ENCODE measurements at regions not wholly inside any gene's neighbourhood (a gene's known extent, or its start where the extent isn't known, plus 50 kb on each side); places are given as distances from the start of the nearest gene placed in this dataset.

DNA sequence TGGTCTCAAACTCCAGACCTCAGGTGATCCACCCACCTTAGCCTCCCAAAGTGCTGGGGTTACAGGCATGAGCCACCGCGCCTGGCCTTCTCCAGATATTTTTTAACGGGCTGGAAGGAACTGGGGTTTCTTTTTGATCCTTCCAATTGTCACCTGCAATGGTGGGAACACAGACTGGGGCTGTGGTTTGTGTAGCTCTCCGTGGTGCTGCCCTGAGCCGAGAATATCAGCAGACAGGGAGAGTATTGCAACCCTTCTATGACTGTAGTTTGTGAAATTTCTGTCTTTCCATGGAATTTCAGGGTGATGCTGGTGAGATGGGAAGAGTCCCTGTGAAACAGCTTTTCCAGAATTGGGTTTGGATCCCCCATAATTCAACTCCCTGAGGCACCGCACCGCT lies 263.5 kb downstream of the ENGASE start:
- no peak for FAIRE-seq

DNA sequence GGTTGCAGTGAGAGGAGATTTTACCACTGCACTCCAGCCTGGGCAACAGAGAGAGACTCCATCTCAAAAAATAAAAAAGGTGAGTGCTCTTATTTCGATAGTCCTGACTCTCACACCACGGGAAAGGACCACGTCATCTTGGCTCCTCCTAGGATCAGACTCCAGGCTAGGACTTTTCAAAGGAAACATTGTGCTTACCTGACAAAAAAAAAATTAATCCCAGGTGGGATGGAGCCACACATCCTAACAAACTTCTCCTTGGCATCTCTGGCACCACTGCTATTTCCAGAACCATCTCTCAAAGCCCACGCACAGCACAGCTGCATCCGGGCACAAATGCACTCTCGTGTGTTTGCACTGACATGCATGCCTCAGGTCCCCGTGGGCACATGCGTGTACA lies 262.4 kb downstream of the ENGASE start:
- no peak for FAIRE-seq

DNA sequence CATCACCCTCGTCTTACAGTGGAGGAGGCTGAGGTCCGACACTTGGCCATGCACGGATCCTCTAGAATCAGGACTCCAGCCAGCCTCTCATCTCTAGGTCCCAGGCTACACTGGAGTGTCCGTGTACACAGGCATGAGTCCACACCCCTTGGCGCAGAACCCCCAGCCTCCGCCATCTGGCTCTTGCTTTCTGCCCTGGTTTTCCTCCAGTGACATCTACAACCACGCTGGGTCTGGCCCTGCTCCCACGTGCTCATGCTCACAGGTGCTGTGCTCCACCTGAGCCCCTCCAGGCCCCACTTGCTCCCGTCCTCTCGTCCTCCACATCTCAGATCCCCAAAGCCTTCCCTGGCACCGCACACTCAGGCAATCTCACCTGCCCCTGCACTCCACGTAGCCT lies 260.8 kb downstream of the ENGASE start:
- FAIRE-seq, result no peak

DNA sequence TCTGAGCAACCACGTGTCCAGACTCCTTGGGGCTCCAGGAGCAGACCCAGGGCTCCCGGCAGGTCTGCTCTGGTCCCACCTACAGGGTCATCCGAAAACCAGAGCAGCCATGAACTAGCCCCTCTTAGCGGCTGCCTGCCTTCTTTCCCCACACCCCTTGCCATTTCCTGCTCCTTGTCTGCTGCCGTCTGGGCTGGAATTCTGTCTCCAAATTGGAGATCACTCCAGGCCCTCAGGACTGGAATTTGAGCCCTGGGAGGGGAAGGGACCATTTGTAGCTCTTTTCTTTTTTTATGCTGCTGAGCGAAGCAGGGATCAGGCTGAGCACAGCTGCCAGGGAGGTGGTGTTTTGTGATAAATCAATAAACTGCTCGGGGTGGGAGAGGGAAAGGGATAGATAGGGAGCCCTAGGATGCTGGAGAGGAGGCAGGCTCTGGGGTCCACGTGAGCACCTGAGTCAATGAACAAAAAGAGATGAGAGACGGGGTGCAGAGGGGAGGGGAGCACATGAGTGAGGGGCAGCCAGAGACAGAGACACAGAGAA lies 257.5 kb downstream of the ENGASE start:
- no peak for FAIRE-seq

DNA sequence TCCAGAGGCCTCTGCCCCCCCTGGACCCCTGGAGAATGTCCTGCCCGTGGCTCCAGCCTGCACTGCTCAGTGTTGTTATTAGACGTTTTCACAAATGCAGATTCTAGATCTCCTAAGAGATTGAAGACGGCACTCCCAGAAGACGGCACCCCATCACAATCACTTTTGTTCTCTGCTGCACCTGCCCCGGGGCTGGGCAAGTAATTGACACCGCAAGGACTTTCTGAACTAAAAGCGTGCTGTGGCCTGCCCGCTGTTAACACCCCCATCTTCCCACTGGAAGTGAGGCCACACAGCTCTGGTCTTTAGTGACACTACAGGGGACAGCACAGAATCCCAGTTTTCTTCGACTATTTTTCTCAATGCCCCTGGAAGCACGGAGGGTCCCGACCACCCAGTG lies 256.9 kb downstream of the ENGASE start:
- FAIRE-seq, result no peak

DNA sequence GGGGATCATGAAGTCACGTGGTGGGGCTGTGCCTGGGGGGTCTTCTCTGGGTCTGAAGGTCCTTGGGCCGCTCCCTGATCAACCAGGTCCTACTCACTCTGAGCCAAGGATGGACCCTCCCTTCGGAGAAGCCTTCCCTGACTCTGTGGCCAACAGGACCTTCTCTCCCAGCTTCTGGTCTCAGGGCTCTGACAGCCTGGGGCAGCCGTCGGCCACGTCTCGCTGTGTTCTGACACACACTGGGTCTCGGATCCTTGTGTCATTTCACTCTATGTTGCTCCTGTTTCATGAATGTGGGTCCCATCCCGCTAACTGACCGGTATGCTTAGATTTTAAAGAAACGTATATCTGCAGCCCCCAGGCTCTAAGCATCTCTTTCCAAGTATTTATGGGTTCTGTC lies 256.1 kb downstream of the ENGASE start:
- FAIRE-seq, result no peak

DNA sequence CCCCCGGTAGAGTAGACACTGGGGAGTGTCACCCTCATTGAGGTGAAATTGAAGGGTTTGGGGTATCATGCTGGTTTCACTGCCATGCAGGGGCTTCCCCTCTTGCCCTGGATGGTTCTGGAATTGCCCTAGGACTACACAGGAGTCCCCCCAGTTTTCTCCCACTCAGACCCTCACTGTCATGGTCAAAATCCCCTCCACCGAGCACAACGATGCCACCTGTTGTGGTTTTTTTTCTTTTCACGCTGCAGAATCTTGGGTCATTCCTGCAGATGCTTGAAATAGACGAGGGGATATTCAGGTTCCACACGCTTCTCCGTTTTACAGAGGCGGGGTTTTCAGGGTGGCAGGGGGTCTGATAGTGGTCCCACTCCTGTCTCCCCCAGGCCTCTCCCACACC lies 255.6 kb downstream of the ENGASE start:
- FAIRE-seq, result no peak

DNA sequence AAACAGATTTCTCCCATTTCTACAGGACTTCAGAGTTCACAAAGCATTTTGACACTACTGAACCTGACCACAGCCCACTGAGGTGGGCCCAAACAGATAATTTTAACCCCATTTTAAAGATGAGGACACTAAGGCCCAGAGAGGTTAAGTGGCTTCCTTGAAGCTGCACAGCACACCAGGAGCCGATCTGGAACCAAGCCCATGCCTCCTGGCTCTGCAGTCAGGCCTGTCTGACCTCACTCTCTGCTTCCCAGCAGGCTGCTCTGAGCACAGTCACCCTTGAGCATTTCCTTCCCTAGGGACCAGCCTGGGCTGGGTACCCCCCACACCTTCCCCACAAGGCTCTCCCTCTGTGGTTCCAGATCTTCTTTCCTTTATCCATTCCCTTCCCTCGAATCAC lies 252.2 kb downstream of the ENGASE start:
- no peak for FAIRE-seq

DNA sequence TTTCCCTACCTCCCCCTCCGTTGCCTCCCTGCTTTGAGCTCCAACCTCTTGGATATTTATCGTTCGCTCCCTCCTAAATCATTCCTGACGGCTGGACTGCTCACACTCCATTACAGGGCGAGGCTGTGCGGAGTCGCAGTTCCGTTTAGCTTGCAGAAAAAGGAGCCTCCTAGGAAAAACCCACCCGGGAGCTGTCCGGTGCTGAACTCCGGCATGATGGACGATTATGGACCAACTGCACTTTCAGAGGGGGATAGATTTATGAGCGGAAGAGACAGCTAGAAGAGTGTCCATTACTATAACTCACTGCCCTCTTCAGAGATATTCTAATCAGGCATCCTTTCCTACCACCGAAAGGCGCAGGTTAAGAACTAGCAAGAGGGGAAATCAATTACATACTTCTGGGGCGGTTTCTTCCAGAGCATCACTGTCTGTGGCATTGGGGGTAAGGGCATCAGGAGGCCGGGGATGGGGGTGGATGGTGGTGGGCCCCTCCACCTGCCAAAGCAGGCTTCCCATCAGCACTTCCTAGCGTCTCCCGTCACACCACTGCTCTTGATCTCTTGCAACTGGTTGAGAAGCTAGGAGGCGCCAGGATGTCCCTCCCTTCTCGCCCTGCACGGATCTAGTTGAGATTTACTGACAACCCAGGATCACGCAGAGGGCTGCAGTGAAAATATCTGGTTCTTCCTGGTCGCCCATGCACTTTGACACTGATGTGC lies 251.2 kb downstream of the ENGASE start:
- no peak for FAIRE-seq

DNA sequence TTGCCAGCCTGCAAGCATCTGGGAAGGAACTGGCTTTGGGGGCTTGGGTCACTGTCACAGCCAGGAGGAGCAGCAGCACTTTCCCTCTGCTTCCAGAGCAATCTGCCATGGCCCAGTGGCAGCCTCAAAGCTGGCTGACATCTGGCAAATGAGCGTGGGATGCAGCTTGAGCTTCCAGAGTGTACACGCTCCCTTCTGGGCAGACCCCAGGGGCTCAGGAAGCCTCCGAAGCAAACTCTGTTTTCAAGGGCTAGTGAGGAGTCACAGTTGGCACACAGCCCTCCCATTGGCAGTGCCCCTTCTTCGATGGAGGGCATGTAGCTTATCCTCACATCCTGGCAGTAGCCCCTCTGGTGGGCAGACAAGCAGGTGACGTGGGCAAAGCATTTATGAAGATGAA lies 249.6 kb downstream of the ENGASE start:
- FAIRE-seq, result no peak

DNA sequence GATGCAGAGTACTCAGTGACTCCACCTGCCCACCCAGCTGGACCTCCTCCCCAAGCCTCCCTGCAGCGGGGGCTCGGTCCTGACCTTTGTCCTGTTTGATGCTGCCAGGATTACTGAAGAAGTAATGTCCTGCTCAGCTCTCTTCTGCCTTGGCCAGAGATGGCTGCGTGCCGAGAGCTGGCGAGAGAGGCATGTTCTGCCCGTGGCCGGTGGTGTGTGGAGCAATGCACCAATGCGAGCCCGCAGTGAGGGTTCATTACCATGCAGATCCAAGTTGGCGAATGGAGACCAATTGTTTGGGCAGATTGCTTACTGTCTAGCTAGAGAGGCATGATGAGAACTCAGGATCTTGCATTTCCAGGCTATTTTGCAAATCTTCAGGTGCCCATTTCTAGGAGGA lies 248.9 kb downstream of the ENGASE start:
- FAIRE-seq, result no peak

DNA sequence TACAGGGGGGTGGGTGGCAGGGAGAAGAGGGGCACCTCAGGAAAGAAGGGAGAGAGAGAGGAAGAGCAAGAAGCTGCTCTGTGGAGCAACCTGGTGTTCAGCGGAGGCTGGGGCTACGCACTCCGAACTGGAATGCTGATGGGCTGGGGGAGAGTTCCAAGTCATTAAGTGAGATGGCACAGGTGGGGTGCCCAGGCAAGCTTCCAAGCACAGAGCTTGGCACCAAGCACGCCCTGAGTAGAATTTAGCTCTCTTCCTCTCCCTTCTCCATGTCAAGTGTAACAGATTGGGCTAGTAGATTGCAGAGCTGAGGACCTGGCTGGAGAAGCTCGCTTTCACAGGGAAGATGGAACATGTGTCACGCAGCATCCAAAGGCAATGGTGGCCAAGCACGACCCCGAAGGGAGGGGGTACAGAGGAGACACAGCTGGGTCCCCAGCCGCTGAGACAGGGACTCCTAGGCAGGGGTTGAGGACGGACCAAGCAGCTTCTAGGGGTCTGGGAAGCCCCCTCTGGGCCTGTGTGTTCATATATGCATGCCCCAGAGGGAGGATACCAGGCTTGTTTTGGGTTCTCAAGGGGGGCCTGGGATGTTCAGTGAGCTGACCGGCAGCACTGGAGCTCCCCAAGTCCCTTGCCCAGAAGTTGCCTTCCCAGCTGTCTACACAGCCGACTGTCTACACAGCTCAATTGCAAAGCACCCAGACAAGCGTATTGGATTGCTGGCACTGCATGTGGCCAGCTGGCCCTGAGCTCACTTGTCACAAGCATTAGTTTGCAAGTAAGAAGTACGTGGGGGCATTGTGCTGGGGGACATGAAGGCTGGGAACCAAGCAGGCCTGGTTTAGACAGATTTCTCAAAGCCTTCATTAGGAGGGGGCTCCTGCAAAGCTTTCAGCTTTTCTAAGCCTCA lies 247.8 kb downstream of the ENGASE start:
- FAIRE-seq, result no peak

DNA sequence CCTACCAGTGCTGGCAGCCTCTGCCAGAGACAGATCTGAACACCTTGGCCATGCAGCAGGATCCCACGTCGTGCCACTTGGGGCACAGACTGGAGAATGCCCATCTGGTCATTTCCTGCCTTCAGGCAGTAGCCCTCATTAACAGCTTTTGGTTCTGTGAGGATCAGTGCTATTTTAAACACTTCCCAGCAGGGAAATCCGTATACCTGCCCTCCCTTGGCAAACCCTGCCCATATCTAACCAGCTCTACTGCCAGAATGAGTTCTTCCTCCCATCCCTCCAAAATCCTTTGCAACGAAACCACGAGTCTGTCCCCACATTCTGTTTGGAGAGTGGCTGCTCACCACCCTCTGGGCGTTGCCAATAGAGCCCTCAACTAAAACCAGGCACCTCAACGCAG lies 245.7 kb downstream of the ENGASE start:
- FAIRE-seq, result no peak

DNA sequence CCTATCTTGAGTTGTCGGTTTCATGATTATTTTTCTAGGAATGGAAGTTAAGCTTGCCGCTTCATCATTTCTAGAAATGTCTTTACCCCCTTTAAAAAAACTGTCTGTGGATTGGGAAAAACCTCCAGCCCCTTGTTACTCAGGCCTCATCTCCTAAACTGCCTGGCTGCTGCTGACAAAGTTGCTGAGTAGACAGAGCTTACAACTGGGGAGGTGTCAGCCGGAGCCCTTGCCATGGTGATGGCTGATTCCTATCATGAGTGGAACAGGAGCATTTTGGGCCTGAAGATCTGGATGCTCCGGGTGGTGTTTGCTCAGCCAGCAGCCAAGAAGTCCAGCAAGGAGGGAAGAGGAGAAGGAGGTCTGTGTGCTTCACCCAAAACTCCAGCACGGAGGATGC lies 243.3 kb downstream of the ENGASE start:
- no peak for FAIRE-seq

DNA sequence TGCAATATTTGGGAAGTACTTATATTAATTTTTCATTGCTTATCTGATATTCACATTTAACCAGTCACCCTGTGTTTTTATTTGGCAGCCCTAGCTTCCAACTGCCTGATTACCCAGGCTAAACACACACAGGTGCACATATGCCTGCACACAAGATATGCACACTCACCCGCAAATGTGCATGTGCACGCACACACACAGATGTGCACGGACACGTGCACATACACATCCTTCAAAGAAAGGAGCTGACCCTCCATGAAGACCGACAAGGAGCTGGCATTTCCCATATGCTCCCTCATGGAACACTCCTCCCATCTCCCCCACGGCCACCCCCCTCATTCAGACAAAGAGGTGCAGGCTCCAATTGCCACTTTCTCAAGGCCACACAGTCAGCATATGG lies 242.2 kb downstream of the ENGASE start:
- no peak for FAIRE-seq

DNA sequence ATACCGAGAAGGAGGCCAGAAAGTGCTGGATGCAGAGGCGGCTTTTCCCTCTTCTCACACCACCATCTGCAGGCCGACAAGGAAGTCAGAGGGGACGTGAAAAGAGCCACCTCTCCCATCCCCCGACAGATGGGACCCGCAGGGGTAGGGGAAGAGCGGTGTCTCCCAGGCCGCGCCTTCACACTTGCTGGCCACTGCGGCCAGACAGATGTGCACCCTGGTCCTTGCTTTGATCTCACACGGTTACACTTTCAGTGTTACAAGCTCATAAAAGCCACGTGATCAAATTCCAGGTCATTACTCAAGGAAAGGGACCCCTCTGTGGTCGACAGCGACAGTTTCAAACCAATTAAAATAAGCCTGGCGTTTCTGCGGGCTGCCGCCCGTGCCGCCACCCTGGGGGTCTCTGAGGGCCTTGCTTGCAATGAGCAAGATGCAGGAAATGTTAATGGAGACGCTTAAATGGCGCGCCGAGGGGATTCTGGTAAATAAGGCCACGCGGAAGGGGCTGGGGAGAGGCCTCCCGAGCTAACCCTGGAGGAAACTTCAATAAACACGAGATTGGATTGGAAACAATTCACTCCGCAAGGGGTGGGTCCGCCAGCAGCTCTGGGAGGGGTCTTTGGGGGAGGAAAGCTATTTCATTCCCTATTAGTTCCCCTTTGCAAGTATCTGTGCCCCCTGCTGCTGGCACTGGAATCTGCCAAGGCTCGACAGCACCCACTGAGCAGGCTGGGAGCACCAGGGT lies 240.9 kb downstream of the ENGASE start:
- no peak for FAIRE-seq

DNA sequence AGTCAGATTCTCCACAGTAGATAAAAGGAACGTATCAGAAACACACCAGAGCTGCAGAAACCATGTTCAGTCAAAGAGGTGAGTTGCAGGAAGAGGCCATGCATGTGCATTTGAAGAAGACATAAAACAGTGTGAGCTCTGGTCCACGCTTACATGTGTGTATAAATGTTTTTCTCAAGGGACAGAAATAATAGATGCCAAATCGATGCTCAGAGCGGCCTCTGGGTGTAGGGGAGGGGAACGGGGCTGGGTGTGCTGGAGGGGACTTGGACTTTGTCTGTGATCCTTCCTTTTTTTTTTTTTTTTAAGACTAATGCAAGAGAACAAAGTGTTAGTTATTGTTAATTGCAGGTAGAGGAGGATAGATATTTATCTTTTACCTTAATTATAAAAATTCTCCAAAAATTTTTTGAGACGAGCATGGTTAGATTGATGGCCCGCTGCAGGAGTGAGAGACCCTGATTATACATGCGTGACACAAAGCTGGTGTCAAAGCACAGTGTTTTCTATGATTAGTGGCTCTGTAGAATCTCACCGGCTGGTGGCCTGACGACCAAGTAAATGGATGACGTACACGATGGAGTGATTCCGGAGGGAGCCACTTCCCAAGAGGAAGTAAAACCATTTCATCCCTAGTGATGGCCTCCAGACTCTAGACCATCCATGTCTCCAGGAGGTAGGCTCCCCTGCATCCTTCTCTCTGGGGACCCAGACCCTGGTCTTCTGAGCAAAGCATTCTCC lies 240.2 kb downstream of the ENGASE start:
- no peak for FAIRE-seq

DNA sequence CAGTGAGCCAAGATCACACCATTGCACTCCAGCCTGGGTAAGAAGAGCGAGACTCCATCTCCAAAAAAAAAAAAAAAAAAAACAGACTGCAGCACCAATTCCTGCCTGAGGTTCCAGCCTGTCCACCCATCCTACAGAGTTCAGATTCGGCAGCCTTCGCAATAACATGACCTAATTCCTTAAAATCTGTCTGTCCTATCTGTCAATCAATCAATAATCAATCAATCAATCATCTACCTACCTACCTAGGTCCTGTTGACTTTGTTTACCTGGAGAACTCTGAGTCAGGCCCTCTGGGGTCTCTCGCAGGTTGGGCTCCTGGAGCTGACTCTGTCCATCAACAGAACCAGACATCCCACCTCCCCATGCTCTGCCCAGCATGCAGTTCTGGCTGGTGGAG lies 236.7 kb downstream of the ENGASE start:
- no peak for FAIRE-seq

DNA sequence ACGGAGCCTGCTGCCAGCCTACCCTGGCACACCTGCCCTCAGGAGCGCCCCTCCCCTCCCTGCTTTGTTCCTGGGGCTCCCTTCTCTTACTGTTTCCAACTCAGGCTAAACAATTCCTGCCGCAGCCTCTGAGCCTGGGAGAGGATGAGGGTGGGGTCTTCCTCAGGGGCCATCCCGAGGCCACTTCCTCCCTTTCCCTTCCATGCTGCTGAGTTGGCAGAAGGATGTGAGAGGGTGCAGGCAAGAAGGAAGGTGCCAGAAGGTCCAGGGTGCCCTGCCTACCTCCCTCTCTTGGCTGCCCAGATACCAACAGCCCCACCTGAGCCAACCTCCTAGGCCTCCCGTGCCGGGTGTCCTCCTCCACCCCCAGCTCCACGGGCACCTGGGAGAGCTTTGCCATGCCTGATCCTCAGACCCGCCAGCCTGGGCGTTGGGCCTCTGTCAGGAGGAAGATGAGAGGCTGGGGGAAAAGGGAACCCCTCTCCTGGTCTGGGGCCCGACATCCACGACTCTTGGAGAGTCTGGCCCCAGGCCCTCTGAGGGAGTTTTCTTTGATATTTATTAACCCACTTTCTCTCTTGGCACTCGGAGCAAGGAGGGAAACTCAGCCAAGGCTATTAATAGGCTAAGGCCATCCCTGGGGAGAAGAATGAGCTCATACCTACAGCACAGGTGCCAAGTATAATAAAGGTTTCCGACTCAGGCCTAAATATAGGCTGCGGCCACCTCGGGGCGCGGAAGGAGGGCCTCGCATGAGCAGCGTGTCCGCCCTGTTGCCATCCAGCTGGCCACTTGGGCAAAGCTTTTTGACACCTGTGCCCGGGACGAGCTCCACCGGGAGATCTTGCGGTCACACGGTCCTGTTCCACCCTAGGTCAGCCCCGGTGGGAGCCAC lies 232.0 kb downstream of the ENGASE start:
- FAIRE-seq, result no peak

DNA sequence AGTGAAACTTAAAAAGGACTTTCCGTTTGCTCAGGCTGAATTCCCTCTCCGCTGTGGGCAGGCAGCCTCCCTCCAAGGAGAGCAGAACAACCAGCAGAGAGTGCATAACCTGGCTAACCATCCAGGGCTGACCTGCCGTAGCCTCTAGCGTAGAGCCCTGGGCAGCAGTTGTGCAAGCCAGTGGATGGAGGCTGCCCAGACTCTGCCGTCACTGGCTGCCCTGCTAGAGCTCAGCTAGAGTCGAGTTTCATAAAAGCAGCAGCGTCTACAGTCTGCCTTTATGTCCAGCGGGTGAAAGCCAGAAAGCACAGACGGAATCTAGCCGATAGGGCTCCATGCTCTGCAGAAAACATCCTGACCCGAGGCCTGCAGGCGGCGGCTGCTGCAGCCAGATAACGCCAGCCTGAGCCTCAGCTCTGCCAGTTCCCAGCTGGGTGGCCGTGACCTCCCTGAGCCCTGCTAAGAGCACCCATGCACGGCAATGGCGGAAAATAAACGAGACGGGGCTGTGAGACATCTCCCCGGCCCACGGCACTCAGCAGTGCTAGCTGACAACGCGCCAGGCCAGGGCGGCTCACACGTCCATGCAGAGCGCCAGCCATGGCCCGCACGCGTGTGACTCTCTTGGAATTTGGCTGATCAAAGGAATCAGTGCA lies 231.3 kb downstream of the ENGASE start:
- FAIRE-seq, result no peak

DNA sequence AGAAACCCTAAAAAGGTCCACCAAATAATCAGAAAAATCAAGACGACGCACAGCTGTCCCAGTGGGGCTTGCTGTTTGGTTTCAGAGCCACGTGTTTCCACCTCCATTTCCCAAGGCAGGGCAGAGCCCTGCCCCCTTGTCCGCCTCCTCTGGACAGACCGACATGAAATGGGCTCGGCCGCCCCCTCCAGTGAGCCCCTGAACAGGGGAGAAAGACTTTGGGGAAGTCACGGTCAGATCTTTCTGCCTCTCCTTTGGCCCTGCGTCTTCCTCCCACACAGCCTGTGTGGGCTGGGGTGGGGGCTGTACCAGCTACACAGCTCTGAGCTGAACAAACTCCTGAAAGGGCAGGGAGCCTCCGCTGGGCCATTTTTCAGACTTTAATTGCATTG lies 230.7 kb downstream of the ENGASE start:
- FAIRE-seq, result no peak

Measured in A204.1 (cell line).